ENCODE measurements at regions not wholly inside any gene's neighbourhood (a gene's known extent, or its start where the extent isn't known, plus 50 kb on each side); places are given as distances from the start of the nearest gene placed in this dataset.
"Not testable (repeated sequence)": the region's sequence is repeated elsewhere in the genome, so short reads cannot be mapped to it uniquely, and the experiment has no call there.

- DNase-seq = no peak
These were observed 775.6 kb downstream of the LTN1 start for GRCh38 chr21:28216976-28217523.

GRCh38 chr21:28215214-28215954 is 777.3 kb downstream of the LTN1 start:
- no peak for DNase-seq

- no peak for DNase-seq
These were observed 777.9 kb downstream of the LTN1 start for GRCh38 chr21:28214786-28215185.

GRCh38 chr21:28213261-28213660 is 779.4 kb downstream of the LTN1 start:
- DNase-seq = no peak

- no peak for DNase-seq
These were observed 780.6 kb downstream of the LTN1 start for GRCh38 chr21:28212061-28212460.

- no peak for DNase-seq
These were observed 785.1 kb downstream of the LTN1 start for GRCh38 chr21:28207436-28208173.

- no peak for DNase-seq
These were observed 792.0 kb downstream of the LTN1 start for GRCh38 chr21:28200726-28201125.

- no peak for DNase-seq
These were observed 795.7 kb downstream of the LTN1 start for GRCh38 chr21:28196981-28197380.

- no peak for DNase-seq
These were observed 799.5 kb downstream of the LTN1 start for GRCh38 chr21:28193189-28193588.

- DNase-seq = no peak
These were observed 806.1 kb downstream of the LTN1 start for GRCh38 chr21:28186604-28187003.

- no peak for DNase-seq
These were observed 810.9 kb downstream of the LTN1 start for GRCh38 chr21:28181730-28182129.

GRCh38 chr21:28179136-28179535 is 813.5 kb downstream of the LTN1 start:
- no peak for DNase-seq

GRCh38 chr21:28177124-28177523 is 815.6 kb downstream of the LTN1 start:
- no peak for DNase-seq

- no peak for DNase-seq
These were observed 818.0 kb downstream of the LTN1 start for GRCh38 chr21:28174701-28175100.

GRCh38 chr21:28174006-28174405 is 818.7 kb downstream of the LTN1 start:
- DNase-seq = no peak

GRCh38 chr21:28172376-28172775 is 820.3 kb downstream of the LTN1 start:
- no peak for DNase-seq

- DNase-seq = no peak
These were observed 825.3 kb downstream of the LTN1 start for GRCh38 chr21:28167366-28167765.

- DNase-seq = not testable (repeated sequence)
These were observed 828.2 kb downstream of the LTN1 start for GRCh38 chr21:28164519-28164918.

GRCh38 chr21:28162052-28162451 is 830.6 kb downstream of the LTN1 start:
- not testable (repeated sequence) for DNase-seq

- DNase-seq = no peak
These were observed 832.3 kb downstream of the LTN1 start for GRCh38 chr21:28160378-28160777.

- no peak for DNase-seq
These were observed 833.3 kb downstream of the LTN1 start for GRCh38 chr21:28159396-28159795.

- DNase-seq = no peak
These were observed 836.1 kb downstream of the LTN1 start for GRCh38 chr21:28156590-28156989.

GRCh38 chr21:28154121-28154520 is 838.6 kb downstream of the LTN1 start:
- DNase-seq = no peak

GRCh38 chr21:28152732-28153131 is 839.9 kb downstream of the LTN1 start:
- DNase-seq = no peak

Data from stimulated activated CD4-positive, alpha-beta T cell treated with anti-CD3 and anti-CD28 coated beads, Interleukin-1b, Interleukin-23, amount 100 ng/mL, for 48 hours (primary cell).